Kidney epithelial cell (primary cell): ENCODE measurements at regions not wholly inside any gene's neighbourhood (a gene's known extent, or its start where the extent isn't known, plus 50 kb on each side); places are given as distances from the start of the nearest gene placed in this dataset.

Experiments used
- DNase-seq: peaks from one replicate; pipeline ENCODE4 v3.0.0-alpha.2; 2010; ENCODE audit warnings: low read depth
- H3K27me3 ChIP-seq: 2 replicates; pipeline ENCODE4 v1.6.0; 2011; ENCODE audit warnings: low read length; ENCODE audit not compliant: control insufficient read depth, insufficient read depth
- H3K36me3 ChIP-seq: 2 replicates; pipeline ENCODE4 v1.5.1; 2011; ENCODE audit warnings: low read length; ENCODE audit not compliant: control insufficient read depth, insufficient read depth
- H3K4me3 ChIP-seq: 2 replicates; pipeline ENCODE4 v1.5.1; 2011; ENCODE audit warnings: low read depth, mild to moderate bottlenecking, control low read depth, low read length
- TF ChIP-seq, protein P1 (sequence below): IDR thresholded peaks from 2 replicates; pipeline ENCODE4 v1.5.1; 2011; ENCODE audit warnings: mild to moderate bottlenecking, moderate library complexity, low read length, control low read depth, inconsistent platforms; ENCODE audit not compliant: insufficient read depth, poor library complexity, severe bottlenecking

DNA sequence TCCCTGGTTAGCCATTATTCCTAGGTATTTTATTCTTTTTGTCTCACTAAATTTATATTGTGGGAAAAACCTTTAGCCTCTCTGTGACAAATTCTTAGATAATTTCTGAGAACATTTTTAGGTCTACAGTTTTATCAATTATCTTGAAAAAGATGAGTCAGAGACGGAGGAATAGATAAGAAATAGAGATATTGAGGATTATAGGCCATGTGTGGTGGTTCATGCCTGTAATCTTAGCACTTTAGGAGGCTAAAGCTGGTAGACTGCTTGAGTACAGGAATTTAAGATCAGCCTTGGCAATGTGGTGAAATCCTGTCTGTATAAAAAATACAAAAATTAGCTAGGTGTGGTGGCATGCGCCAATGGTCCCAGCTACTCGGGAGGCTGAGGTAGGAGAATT, 960.2 kb downstream of the SQOR start:
- Histone ChIP-seq H3K4me3 (no peak overlapping the region), H3K27me3 (no peaks in the 10 kb centered on the region), H3K36me3 (no peaks in the 10 kb centered on the region)
- no peak for DNase-seq
- TF ChIP-seq, protein P1, sequence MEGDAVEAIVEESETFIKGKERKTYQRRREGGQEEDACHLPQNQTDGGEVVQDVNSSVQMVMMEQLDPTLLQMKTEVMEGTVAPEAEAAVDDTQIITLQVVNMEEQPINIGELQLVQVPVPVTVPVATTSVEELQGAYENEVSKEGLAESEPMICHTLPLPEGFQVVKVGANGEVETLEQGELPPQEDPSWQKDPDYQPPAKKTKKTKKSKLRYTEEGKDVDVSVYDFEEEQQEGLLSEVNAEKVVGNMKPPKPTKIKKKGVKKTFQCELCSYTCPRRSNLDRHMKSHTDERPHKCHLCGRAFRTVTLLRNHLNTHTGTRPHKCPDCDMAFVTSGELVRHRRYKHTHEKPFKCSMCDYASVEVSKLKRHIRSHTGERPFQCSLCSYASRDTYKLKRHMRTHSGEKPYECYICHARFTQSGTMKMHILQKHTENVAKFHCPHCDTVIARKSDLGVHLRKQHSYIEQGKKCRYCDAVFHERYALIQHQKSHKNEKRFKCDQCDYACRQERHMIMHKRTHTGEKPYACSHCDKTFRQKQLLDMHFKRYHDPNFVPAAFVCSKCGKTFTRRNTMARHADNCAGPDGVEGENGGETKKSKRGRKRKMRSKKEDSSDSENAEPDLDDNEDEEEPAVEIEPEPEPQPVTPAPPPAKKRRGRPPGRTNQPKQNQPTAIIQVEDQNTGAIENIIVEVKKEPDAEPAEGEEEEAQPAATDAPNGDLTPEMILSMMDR, result no peak

DNA sequence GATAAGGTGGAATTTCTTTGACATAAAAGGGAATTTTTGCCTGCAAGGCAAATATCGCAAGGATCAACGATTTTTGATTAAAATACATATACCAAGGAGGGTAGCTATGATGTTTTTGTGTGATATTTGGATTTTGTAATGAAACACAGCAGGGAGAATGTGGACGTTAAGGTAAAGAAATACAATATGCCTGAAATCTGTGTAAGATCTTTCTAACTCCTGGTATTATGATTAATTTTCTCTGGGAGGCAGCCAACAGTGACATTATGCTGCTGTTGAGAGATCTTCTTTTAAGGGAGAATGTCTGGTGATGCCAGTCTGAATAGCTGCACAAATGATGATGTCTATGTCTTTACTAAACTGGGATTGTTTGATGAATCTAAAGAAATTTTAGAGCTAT, 972.2 kb downstream of the SQOR start:
- Histone ChIP-seq H3K4me3 (no peak overlapping the region), H3K27me3 (no peaks in the 10 kb centered on the region), H3K36me3 (no peaks in the 10 kb centered on the region)
- TF ChIP-seq, protein P1, result no peak
- DNase-seq, result no peak

DNA sequence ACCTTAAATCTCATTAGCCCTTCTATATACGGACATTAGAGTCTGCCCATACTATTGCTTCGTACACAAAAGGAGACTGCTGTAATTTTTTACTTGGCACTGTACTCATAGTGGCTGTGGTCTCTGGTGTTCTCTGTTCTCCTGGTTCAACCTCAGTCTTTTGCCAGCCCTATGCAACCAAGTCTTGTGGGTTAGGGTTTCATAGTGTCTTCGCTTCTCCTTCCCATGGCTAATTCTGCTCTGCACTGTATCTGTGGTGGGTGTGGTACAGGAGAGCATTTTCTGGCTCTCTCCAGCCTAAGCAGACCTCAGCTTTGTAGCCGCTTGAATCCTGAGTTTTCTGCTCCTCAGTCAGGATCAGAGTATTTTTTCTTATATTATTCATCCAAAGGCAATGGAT, 981.2 kb downstream of the SQOR start:
- H3K4me3 ChIP-seq, result no peak overlapping the region
- TF ChIP-seq, protein P1, result no peak
- no peaks in the 10 kb centered on the region for H3K27me3 ChIP-seq
- DNase-seq, result no peak
- no peaks in the 10 kb centered on the region for H3K36me3 ChIP-seq

DNA sequence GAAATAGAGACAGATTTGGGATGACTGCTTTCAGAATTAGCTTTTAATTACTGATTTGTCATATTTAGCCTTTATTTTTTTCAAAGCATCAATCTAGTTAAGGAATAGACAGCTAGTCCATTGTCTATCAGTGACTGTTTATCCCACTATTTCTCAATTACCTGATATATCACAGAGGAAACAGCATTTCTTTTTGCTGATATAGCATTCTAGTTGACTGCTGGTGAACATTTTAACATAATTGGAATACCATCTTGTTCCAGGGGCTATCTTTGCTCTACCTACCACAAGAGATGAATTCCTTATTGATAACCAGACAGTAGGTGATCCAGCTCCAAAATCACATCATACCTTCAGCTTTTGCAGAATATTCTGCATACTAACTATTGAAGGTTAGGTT, 982.7 kb downstream of the SQOR start:
- no peak overlapping the region for H3K4me3 ChIP-seq
- TF ChIP-seq, protein P1, result no peak
- no peaks in the 10 kb centered on the region for H3K36me3 ChIP-seq
- no peaks in the 10 kb centered on the region for H3K27me3 ChIP-seq
- no peak for DNase-seq

DNA sequence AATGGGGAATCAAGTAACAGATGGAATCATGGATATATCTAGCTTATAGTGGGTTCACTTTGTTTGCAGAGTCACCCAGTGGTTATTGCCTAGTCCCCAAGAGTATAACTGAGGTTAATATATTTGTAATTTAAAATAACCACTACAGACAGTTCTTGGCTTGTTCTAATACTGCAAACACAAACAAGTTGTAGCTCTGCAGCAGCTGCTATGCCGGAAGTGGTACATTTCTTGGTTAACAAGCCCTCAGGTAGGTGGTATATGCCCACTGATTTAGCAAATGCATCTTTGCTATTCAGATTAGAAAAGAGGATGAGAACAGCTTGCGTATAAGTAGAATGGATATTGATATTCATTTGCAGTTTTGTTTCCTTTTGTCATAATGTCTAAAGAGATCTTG, 984.2 kb downstream of the SQOR start:
- Histone ChIP-seq H3K4me3 (no peak overlapping the region), H3K36me3 (no peaks in the 10 kb centered on the region), H3K27me3 (no peaks in the 10 kb centered on the region)
- TF ChIP-seq, protein P1, result no peak
- no peak for DNase-seq

DNA sequence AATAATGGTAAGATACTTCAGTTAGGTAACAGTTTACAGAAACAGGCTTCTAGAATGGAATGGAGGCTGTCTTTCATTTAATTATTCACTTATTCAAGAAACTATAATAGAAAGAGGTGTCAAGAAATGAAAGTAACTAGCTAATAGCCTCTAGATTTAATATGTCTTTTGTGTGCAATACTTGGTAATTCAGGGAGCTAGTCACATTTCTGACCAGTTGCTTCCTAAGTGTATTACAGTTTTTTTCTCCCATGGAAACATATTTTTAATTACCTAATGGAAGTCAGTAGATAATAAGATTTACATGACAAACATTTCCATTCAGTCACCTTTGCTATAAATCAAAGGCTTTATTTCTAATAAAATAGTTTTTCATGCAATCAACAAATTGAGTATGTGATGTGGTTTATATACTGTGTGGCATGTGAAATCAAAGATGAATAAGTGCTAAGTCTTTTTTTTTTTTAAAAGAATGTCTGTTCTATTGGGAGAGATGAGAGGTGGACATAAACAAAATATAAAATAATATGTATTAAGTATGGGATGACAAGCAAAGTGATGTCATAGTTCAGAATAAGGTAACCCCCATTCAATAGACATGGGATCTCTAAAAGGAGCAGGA, 985.7 kb downstream of the SQOR start:
- no peak for DNase-seq
- Histone ChIP-seq H3K4me3 (no peak overlapping the region), H3K36me3 (no peaks in the 10 kb centered on the region), H3K27me3 (no peaks in the 10 kb centered on the region)
- TF ChIP-seq, protein P1, result no peak
